ENCODE measurements at regions not wholly inside any gene's neighbourhood (a gene's known extent, or its start where the extent isn't known, plus 50 kb on each side); places are given as distances from the start of the nearest gene placed in this dataset.

- CTCF ChIA-PET: no interaction called here
- no peaks in the 10 kb centered on the region for H3K4me1 ChIP-seq (ENCODE audit: insufficient read depth, low read length)
- Mint-ChIP-seq H3K9me3 (no peaks in the 10 kb centered on the region), H3K27ac (no peak overlapping the region), H3K27me3 (peaks cover 27% of the 10 kb centered on the region), H3K4me3 (no peak overlapping the region), H3K36me3 (ENCODE audit: low read depth) (no peaks in the 10 kb centered on the region), H3K4me1 (ENCODE audit: low read depth) (no peaks in the 10 kb centered on the region)
- H3K27ac ChIP-seq (ENCODE audit: low read depth in 1 of 2, low read length in 2 of 2): no peak overlapping the region
- POLR2A ChIA-PET: no interaction called here
- intact Hi-C loops (cut with DNase I, micrococcal nuclease): no loop called here
- H3K9me3 ChIP-seq (ENCODE audit: control insufficient read depth in 1 of 2, insufficient read depth in 1 of 2, low read length in 2 of 2): peaks cover 0 to 4% of the 10 kb centered on the region in 2 experiments
- TF ChIP-seq, protein P1, sequence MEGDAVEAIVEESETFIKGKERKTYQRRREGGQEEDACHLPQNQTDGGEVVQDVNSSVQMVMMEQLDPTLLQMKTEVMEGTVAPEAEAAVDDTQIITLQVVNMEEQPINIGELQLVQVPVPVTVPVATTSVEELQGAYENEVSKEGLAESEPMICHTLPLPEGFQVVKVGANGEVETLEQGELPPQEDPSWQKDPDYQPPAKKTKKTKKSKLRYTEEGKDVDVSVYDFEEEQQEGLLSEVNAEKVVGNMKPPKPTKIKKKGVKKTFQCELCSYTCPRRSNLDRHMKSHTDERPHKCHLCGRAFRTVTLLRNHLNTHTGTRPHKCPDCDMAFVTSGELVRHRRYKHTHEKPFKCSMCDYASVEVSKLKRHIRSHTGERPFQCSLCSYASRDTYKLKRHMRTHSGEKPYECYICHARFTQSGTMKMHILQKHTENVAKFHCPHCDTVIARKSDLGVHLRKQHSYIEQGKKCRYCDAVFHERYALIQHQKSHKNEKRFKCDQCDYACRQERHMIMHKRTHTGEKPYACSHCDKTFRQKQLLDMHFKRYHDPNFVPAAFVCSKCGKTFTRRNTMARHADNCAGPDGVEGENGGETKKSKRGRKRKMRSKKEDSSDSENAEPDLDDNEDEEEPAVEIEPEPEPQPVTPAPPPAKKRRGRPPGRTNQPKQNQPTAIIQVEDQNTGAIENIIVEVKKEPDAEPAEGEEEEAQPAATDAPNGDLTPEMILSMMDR (IDR thresholded peaks at IDR 0.05): no peak
- no peak overlapping the region for H3K4me3 ChIP-seq (ENCODE audit: low read length)
- no peaks in the 10 kb centered on the region for H3K27me3 ChIP-seq (ENCODE audit: control insufficient read depth in 1 of 2, insufficient read depth in 2 of 2, low read length in 2 of 2)
- DNase-seq (no peak), ATAC-seq (ENCODE audit: poor library complexity) (no peak)
- H3K36me3 ChIP-seq (ENCODE audit: insufficient read depth, low read length): no peaks in the 10 kb centered on the region
Measured at GRCh38 chr5:115402092-115402491, 105.6 kb upstream of the CCDC112 start.

DNA sequence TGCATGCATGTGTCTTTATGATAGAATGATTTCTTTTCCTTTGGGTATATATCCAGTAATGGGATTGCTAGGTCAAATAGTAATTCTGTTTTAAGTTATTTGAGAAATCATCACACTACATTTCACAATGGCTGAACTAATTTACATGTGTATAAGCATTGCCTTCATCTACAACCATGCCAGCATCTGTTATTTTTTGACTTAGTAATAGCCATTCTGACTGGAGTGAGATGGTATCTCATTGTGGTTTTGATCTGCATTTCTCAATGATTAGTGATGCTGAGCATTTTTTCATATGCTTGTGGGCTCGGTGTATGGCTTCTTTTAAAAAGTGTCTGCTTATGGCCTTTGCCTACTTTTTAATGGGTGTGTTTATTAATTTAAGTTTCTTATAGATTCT lies 102.3 kb upstream of the CCDC112 start:
- Histone ChIP-seq H3K4me3 (ENCODE audit: low read length) (no peak overlapping the region), H3K36me3 (ENCODE audit: insufficient read depth, low read length) (no peaks in the 10 kb centered on the region), H3K4me1 (ENCODE audit: insufficient read depth, low read length) (no peaks in the 10 kb centered on the region), H3K27ac (ENCODE audit: low read depth in 1 of 2, low read length in 2 of 2) (no peak overlapping the region), H3K27me3 (ENCODE audit: control insufficient read depth in 1 of 2, insufficient read depth in 2 of 2, low read length in 2 of 2) (no peaks in the 10 kb centered on the region), H3K9me3 (ENCODE audit: control insufficient read depth in 1 of 2, insufficient read depth in 1 of 2, low read length in 2 of 2) (peaks cover 0 to 4% of the 10 kb centered on the region in 2 experiments)
- Mint-ChIP-seq H3K4me1 (ENCODE audit: low read depth) (no peaks in the 10 kb centered on the region), H3K36me3 (ENCODE audit: low read depth) (no peaks in the 10 kb centered on the region), H3K9me3 (no peaks in the 10 kb centered on the region), H3K27me3 (peaks cover 16% of the 10 kb centered on the region), H3K27ac (no peak overlapping the region), H3K4me3 (no peak overlapping the region)
- ChIA-PET CTCF (no interaction called here), POLR2A (no interaction called here)
- no peak for DNase-seq
- TF ChIP-seq, protein P1 (IDR thresholded peaks at IDR 0.05): no peak
- ATAC-seq (ENCODE audit: poor library complexity): no peak
- intact Hi-C loops (cut with DNase I, micrococcal nuclease): no loop called here

DNA sequence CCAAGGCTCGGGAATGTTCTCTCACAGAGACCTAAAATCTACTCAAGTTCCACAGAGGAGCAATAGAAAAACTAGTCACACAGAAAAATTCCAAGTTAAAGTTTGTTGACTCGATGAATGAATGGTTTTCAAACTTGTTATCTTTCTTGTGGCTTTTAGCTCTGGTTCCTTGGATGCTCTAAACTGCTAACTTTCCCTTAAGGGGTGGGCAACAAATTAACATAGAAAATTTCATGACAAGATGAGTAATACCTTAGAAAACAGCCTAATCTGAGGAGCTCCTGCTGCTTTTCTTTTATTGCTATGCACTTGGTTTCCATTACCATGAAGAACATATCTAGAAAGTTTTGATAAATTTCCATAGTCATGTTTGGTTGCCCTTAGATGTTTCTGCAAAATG lies 100.2 kb upstream of the CCDC112 start:
- H3K27me3 ChIP-seq (ENCODE audit: control insufficient read depth in 1 of 2, insufficient read depth in 2 of 2, low read length in 2 of 2): peaks cover 0 to 2% of the 10 kb centered on the region in 2 experiments
- no peak overlapping the region for H3K4me3 ChIP-seq (ENCODE audit: low read length)
- Mint-ChIP-seq H3K27ac (no peak overlapping the region), H3K36me3 (ENCODE audit: low read depth) (no peaks in the 10 kb centered on the region), H3K9me3 (no peaks in the 10 kb centered on the region), H3K27me3 (peaks cover 16% of the 10 kb centered on the region), H3K4me3 (no peak overlapping the region), H3K4me1 (ENCODE audit: low read depth) (no peaks in the 10 kb centered on the region)
- ATAC-seq (ENCODE audit: poor library complexity) (no peak), DNase-seq (no peak)
- H3K4me1 ChIP-seq (ENCODE audit: insufficient read depth, low read length): no peaks in the 10 kb centered on the region
- no peaks in the 10 kb centered on the region for H3K9me3 ChIP-seq (ENCODE audit: control insufficient read depth in 1 of 2, insufficient read depth in 1 of 2, low read length in 2 of 2)
- ChIA-PET POLR2A (no interaction called here), CTCF (no interaction called here)
- no peaks in the 10 kb centered on the region for H3K36me3 ChIP-seq (ENCODE audit: insufficient read depth, low read length)
- no peak overlapping the region for H3K27ac ChIP-seq (ENCODE audit: low read depth in 1 of 2, low read length in 2 of 2)
- intact Hi-C loops (cut with DNase I, micrococcal nuclease): no loop called here
- TF ChIP-seq, protein P1 (IDR thresholded peaks at IDR 0.05): no peak
